ENCODE measurements at regions not wholly inside any gene's neighbourhood (a gene's known extent, or its start where the extent isn't known, plus 50 kb on each side); places are given as distances from the start of the nearest gene placed in this dataset.

DNA sequence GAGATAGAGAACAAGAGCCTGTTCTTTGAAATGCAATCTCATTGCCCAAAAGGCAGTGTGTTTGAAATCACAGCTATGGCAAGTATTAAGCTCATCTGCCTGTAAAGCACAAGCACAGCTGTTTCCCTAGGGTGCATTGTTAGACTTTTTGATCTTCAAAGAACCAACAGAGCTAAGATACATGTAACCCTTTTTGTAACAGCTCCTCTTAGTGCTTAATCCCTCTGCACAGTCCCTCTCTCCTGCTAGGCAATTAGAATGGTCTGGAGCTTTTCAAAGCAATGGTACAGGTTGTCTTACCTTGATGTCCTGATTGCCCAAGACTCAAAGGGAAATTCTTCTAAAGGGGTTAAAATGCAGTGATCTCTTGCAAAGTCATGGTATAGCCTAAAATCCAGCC is 249.6 kb upstream of the CHRM2 start:
- DNase-seq (ENCODE audit: low read depth in 1 of 2, low spot score in 2 of 2) (no peak), FAIRE-seq (peak; percentile 39)
- no peaks in the 10 kb centered on the region for H4K20me1 ChIP-seq (replicated peaks in 1 of 2; ENCODE audit: control insufficient read depth in 1 of 2, insufficient read depth in 2 of 2, low read length in 2 of 2)
- H2AFZ ChIP-seq (ENCODE audit: low read length) = no peak overlapping the region
- no peak overlapping the region for H3K56ac ChIP-seq (replicated peaks; ENCODE audit: insufficient read length, low read depth, low read length)
- no peak overlapping the region for H3K27ac ChIP-seq (ENCODE audit: low read depth, low read length)
- no peak overlapping the region for H2BK5ac ChIP-seq (ENCODE audit: low read depth, low read length)
- H2BK15ac ChIP-seq (ENCODE audit: low read length) = no peak overlapping the region
- no peak overlapping the region for H4K91ac ChIP-seq (replicated peaks; ENCODE audit: insufficient read length, low read length)
- H2BK12ac ChIP-seq (ENCODE audit: low read depth, low read length) = no peak overlapping the region
- POLR2A ChIA-PET (ENCODE audit: partially characterized antibody) = no interaction called here
- H3K9me3 ChIP-seq (ENCODE audit: insufficient read depth in 2 of 2, low read depth in 1 of 2, low read length in 1 of 2) = no peaks in the 10 kb centered on the region
- H4K5ac ChIP-seq (ENCODE audit: insufficient read length, low read depth, low read length) = no peak overlapping the region
- no peak overlapping the region for H3K4me3 ChIP-seq (ENCODE audit: extremely low read depth in 1 of 4, insufficient read depth in 2 of 4, low read depth in 3 of 4, low read length in 4 of 4)
- CTCF ChIA-PET (ENCODE audit: partially characterized antibody) = interaction anchor here (0.7 kb wide), 1 partner anchor 508 kb away, joined by 3 read pairs; no protein-coding TSS in a partner anchor
- H4K8ac ChIP-seq (ENCODE audit: extremely low read depth, insufficient read depth, low read length) = no peak overlapping the region
- H3K36me3 ChIP-seq (ENCODE audit: control insufficient read depth in 2 of 4, insufficient read depth in 4 of 4, low read length in 3 of 4) = no peaks in the 10 kb centered on the region
- TF ChIP-seq CHD2 (IDR thresholded peaks at IDR 0.05; ENCODE audit: low read length) (no peak), SP4 (IDR thresholded peaks at IDR 0.05; ENCODE audit: low read length) (no peak), NRF1 (IDR thresholded peaks at IDR 0.05; ENCODE audit: low read depth, low read length) (no peak), RAD21 (IDR thresholded peaks at IDR 0.05 in 1 of 2, conservative IDR thresholded peaks at IDR 0.05 in 1 of 2; ENCODE audit: low read depth in 2 of 2, low read length in 2 of 2) (no peak), POLR2A (IDR thresholded peaks at IDR 0.05; ENCODE audit: control extremely low read depth in 1 of 2, low read depth in 2 of 2, low read length in 2 of 2) (no peak), RXRA (IDR thresholded peaks at IDR 0.05; ENCODE audit: insufficient read depth, low read depth, low read length) (no peak)
- TF ChIP-seq, protein P1, sequence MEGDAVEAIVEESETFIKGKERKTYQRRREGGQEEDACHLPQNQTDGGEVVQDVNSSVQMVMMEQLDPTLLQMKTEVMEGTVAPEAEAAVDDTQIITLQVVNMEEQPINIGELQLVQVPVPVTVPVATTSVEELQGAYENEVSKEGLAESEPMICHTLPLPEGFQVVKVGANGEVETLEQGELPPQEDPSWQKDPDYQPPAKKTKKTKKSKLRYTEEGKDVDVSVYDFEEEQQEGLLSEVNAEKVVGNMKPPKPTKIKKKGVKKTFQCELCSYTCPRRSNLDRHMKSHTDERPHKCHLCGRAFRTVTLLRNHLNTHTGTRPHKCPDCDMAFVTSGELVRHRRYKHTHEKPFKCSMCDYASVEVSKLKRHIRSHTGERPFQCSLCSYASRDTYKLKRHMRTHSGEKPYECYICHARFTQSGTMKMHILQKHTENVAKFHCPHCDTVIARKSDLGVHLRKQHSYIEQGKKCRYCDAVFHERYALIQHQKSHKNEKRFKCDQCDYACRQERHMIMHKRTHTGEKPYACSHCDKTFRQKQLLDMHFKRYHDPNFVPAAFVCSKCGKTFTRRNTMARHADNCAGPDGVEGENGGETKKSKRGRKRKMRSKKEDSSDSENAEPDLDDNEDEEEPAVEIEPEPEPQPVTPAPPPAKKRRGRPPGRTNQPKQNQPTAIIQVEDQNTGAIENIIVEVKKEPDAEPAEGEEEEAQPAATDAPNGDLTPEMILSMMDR (IDR thresholded peaks at IDR 0.05; ENCODE audit: control extremely low read depth in 1 of 3, insufficient read depth in 1 of 3, low read depth in 1 of 3, low read length in 3 of 3) = no peak
- TF ChIP-seq, protein P2, sequence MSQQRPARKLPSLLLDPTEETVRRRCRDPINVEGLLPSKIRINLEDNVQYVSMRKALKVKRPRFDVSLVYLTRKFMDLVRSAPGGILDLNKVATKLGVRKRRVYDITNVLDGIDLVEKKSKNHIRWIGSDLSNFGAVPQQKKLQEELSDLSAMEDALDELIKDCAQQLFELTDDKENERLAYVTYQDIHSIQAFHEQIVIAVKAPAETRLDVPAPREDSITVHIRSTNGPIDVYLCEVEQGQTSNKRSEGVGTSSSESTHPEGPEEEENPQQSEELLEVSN (IDR thresholded peaks at IDR 0.05) = no peak
- TF ChIP-seq, protein P3, sequence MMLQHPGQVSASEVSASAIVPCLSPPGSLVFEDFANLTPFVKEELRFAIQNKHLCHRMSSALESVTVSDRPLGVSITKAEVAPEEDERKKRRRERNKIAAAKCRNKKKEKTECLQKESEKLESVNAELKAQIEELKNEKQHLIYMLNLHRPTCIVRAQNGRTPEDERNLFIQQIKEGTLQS (IDR thresholded peaks at IDR 0.05; ENCODE audit: insufficient read depth, low read depth, low read length) = no peak
- H3K4me1 ChIP-seq (replicated peaks in 1 of 4; ENCODE audit: control insufficient read depth in 3 of 4, insufficient read depth in 4 of 4, low read length in 3 of 4) = no peaks in the 10 kb centered on the region
- H2BK20ac ChIP-seq (ENCODE audit: low read length) = no peak overlapping the region
- H3K18ac ChIP-seq (ENCODE audit: extremely low read depth, low read length) = no peak overlapping the region
- H3K79me2 ChIP-seq (ENCODE audit: control insufficient read depth in 1 of 2, insufficient read depth in 2 of 2, low read length in 2 of 2) = no peaks in the 10 kb centered on the region
- H3K79me1 ChIP-seq (ENCODE audit: low read depth, low read length) = no peaks in the 10 kb centered on the region
- H3K4me2 ChIP-seq (ENCODE audit: insufficient read depth in 1 of 2, low read depth in 2 of 2, low read length in 2 of 2) = no peak overlapping the region
- no peak overlapping the region for H3K9ac ChIP-seq (replicated peaks in 1 of 4; ENCODE audit: extremely low read depth in 1 of 4, low read depth in 3 of 4, low read length in 3 of 4)
- H3K14ac ChIP-seq (ENCODE audit: insufficient read length) = no peak overlapping the region
- H3K27me3 ChIP-seq (replicated peaks in 1 of 4; ENCODE audit: control insufficient read depth in 3 of 4, extremely low read depth in 1 of 4, insufficient read depth in 3 of 4, low read length in 3 of 4) = peaks cover 0 to 3% (median 2%) of the 10 kb centered on the region in 4 experiments; a peak in 3 of 7 replicates
- no peak overlapping the region for H2BK120ac ChIP-seq (replicated peaks; ENCODE audit: low read depth, low read length)
- H3K23me2 ChIP-seq (ENCODE audit: low read depth, low read length) = no peaks in the 10 kb centered on the region
- H3K23ac ChIP-seq (ENCODE audit: insufficient read length) = no peak overlapping the region
- H2AK5ac ChIP-seq (ENCODE audit: low read depth, low read length) = no peak overlapping the region
- H3K4ac ChIP-seq (replicated peaks; ENCODE audit: insufficient read length, low read depth, low read length) = no peak overlapping the region
